ENCODE measurements at regions not wholly inside any gene's neighbourhood (a gene's known extent, or its start where the extent isn't known, plus 50 kb on each side); places are given as distances from the start of the nearest gene placed in this dataset.

DNA sequence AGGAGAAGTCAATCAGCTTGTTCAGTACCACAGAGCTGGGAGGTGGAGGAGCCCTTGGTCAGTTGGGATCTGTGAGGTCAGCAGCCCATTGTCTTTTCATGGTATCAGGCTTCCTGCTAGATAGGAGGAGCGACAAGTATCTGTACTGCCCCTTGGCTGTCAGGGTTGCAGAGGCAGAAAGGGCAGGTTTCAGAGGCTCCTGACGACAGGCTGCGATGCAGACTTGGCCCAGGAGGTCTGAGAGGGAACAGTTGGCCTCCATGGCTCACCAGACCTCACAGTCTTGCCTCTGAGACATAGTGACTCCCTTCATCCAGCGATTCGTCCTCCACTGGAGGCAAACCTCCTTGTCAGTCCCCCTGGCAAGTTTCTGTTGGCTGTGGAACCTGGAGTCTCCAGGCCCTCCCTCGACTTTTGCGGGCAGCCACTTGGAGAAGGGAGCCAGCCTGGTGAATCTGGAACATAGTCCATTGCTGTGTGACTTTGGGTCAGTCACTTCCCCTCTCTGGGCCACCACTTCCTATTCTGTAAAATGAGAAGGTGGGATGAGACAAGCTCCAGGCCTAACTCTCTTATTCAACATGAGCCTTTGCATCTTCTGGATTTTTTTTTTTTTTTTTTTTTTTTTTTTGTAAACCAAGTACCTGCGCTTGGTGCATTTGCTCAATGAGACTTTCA lies 177.9 kb upstream of the TLE3 start:
- Histone ChIP-seq H3K27ac (ENCODE audit: insufficient read depth, low read length) (no peak overlapping the region), H3K4me2 (ENCODE audit: extremely low read depth, insufficient read depth, low read length) (no peak overlapping the region), H2AFZ (ENCODE audit: low read length) (no peak overlapping the region), H3K79me2 (ENCODE audit: control insufficient read depth, insufficient read depth, low read length) (no peaks in the 10 kb centered on the region), H3K9ac (ENCODE audit: insufficient read depth, low read length) (no peak overlapping the region), H3K4me3 (replicated peaks in 1 of 4; ENCODE audit: control extremely low read depth in 1 of 4, insufficient read depth in 1 of 4, low read depth in 3 of 4, low read length in 4 of 4) (no peak overlapping the region), H3K4me1 (ENCODE audit: control insufficient read depth, extremely low read depth, insufficient read depth, low read length) (peaks cover 10% of the 10 kb centered on the region), H3K36me3 (ENCODE audit: control insufficient read depth, insufficient read depth, low read length) (no peaks in the 10 kb centered on the region), H4K20me1 (ENCODE audit: control insufficient read depth, extremely low read depth, insufficient read depth, low read length) (no peaks in the 10 kb centered on the region), H3K27me3 (ENCODE audit: control insufficient read depth, insufficient read depth, low read length) (no peaks in the 10 kb centered on the region), H3K9me3 (ENCODE audit: control insufficient read depth, insufficient read depth, low read depth, low read length) (no peaks in the 10 kb centered on the region)
- TF ChIP-seq, protein P1, sequence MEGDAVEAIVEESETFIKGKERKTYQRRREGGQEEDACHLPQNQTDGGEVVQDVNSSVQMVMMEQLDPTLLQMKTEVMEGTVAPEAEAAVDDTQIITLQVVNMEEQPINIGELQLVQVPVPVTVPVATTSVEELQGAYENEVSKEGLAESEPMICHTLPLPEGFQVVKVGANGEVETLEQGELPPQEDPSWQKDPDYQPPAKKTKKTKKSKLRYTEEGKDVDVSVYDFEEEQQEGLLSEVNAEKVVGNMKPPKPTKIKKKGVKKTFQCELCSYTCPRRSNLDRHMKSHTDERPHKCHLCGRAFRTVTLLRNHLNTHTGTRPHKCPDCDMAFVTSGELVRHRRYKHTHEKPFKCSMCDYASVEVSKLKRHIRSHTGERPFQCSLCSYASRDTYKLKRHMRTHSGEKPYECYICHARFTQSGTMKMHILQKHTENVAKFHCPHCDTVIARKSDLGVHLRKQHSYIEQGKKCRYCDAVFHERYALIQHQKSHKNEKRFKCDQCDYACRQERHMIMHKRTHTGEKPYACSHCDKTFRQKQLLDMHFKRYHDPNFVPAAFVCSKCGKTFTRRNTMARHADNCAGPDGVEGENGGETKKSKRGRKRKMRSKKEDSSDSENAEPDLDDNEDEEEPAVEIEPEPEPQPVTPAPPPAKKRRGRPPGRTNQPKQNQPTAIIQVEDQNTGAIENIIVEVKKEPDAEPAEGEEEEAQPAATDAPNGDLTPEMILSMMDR (conservative IDR thresholded peaks at IDR 0.05 in 1 of 2, IDR thresholded peaks at IDR 0.05 in 1 of 2; ENCODE audit: low read depth in 1 of 2, low read length in 2 of 2), result no peak
- TF ChIP-seq EZH2 (IDR thresholded peaks at IDR 0.05; ENCODE audit: low read length, missing control alignments), result no peak
- no peak for DNase-seq (ENCODE audit: low read depth in 2 of 2)

DNA sequence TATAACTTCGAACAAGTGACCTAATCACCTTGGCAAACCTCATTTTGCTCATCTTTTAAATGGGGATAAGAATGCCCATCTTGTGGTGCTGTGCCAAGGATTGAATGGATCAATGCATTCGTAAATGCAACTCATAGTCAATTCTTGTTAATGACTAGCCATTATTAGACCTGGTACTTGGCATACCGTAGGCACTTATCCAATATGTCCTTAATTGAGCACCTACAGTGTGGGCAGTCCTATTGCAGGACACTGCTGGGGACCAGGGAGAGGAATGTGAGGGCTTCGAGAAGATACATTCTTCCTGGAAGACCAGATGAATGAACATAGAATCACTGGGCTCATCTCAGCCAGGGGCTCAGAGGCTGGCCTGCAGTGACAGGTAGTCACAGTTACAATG lies 177.2 kb upstream of the TLE3 start:
- H3K36me3 ChIP-seq (ENCODE audit: control insufficient read depth, insufficient read depth, low read length), result no peaks in the 10 kb centered on the region
- no peak overlapping the region for H3K4me2 ChIP-seq (ENCODE audit: extremely low read depth, insufficient read depth, low read length)
- no peak overlapping the region for H3K4me3 ChIP-seq (replicated peaks in 1 of 4; ENCODE audit: control extremely low read depth in 1 of 4, insufficient read depth in 1 of 4, low read depth in 3 of 4, low read length in 4 of 4)
- DNase-seq (ENCODE audit: low read depth in 2 of 2), result no peak
- H3K27ac ChIP-seq (ENCODE audit: insufficient read depth, low read length), result no peak overlapping the region
- peaks cover 14% of the 10 kb centered on the region for H3K4me1 ChIP-seq (ENCODE audit: control insufficient read depth, extremely low read depth, insufficient read depth, low read length)
- H3K79me2 ChIP-seq (ENCODE audit: control insufficient read depth, insufficient read depth, low read length), result no peaks in the 10 kb centered on the region
- no peaks in the 10 kb centered on the region for H3K27me3 ChIP-seq (ENCODE audit: control insufficient read depth, insufficient read depth, low read length)
- no peaks in the 10 kb centered on the region for H4K20me1 ChIP-seq (ENCODE audit: control insufficient read depth, extremely low read depth, insufficient read depth, low read length)
- no peak overlapping the region for H3K9ac ChIP-seq (ENCODE audit: insufficient read depth, low read length)
- H3K9me3 ChIP-seq (ENCODE audit: control insufficient read depth, insufficient read depth, low read depth, low read length), result no peaks in the 10 kb centered on the region
- no peak overlapping the region for H2AFZ ChIP-seq (ENCODE audit: low read length)
- TF ChIP-seq, protein P1 (conservative IDR thresholded peaks at IDR 0.05 in 1 of 2, IDR thresholded peaks at IDR 0.05 in 1 of 2; ENCODE audit: low read depth in 1 of 2, low read length in 2 of 2), result no peak
- TF ChIP-seq EZH2 (IDR thresholded peaks at IDR 0.05; ENCODE audit: low read length, missing control alignments), result no peak

DNA sequence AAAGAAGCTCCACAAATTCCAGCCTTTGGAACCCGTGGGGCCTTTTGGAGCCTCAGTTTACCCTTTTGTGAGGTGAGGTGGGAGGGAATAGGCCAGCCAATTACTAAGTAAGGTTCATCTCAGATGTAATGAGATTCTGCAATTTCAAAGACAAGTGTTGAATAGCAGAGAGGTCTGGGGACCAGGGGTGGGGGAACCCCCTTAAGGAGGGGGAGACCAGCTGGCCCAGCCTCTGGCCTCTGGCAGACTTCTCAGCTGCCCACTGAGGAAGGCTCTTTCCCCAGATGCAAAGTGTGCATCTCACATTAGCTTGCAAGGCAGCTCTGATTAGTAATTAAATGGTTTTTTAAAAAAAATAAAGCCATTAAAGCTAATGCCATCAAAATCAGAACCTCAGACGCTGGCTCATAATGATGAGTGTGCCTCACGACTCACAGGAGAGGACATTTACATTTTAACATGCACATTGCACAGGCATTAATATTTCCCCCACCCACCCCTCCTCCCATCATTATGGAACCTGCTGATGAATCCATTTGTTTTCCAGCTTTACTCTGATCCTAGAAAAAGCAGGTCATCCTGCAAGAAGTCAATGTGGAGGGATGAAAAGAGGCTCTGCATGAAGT lies 176.7 kb upstream of the TLE3 start:
- H3K79me2 ChIP-seq (ENCODE audit: control insufficient read depth, insufficient read depth, low read length), result no peaks in the 10 kb centered on the region
- no peaks in the 10 kb centered on the region for H3K9me3 ChIP-seq (ENCODE audit: control insufficient read depth, insufficient read depth, low read depth, low read length)
- no peaks in the 10 kb centered on the region for H3K36me3 ChIP-seq (ENCODE audit: control insufficient read depth, insufficient read depth, low read length)
- H3K9ac ChIP-seq (ENCODE audit: insufficient read depth, low read length), result no peak overlapping the region
- H4K20me1 ChIP-seq (ENCODE audit: control insufficient read depth, extremely low read depth, insufficient read depth, low read length), result no peaks in the 10 kb centered on the region
- no peak overlapping the region for H2AFZ ChIP-seq (ENCODE audit: low read length)
- TF ChIP-seq EZH2 (IDR thresholded peaks at IDR 0.05; ENCODE audit: low read length, missing control alignments), result no peak
- TF ChIP-seq, protein P1 (conservative IDR thresholded peaks at IDR 0.05 in 1 of 2, IDR thresholded peaks at IDR 0.05 in 1 of 2; ENCODE audit: low read depth in 1 of 2, low read length in 2 of 2), result no peak
- H3K27ac ChIP-seq (ENCODE audit: insufficient read depth, low read length), result no peak overlapping the region
- H3K4me1 ChIP-seq (ENCODE audit: control insufficient read depth, extremely low read depth, insufficient read depth, low read length), result peaks cover 14% of the 10 kb centered on the region
- H3K4me3 ChIP-seq (replicated peaks in 1 of 4; ENCODE audit: control extremely low read depth in 1 of 4, insufficient read depth in 1 of 4, low read depth in 3 of 4, low read length in 4 of 4), result no peak overlapping the region
- DNase-seq (ENCODE audit: low read depth in 2 of 2), result no peak
- H3K4me2 ChIP-seq (ENCODE audit: extremely low read depth, insufficient read depth, low read length), result no peak overlapping the region
- H3K27me3 ChIP-seq (ENCODE audit: control insufficient read depth, insufficient read depth, low read length), result no peaks in the 10 kb centered on the region
